Dendritic cell treated with granulocyte-macrophage colony-stimulating factor and Interleukin-4, amounts not matched to agents 40 ng/mL and 50 ng/mL, for 4 days (primary cell): ENCODE measurements at regions not wholly inside any gene's neighbourhood (a gene's known extent, or its start where the extent isn't known, plus 50 kb on each side); places are given as distances from the start of the nearest gene placed in this dataset.

ENCODE experiments used
- H3K27ac Mint-ChIP-seq: one replicate; pipeline ENCODE4 v1.8.0; 2022; ENCODE audit warnings: mild to moderate bottlenecking, mixed read lengths
- H3K27me3 Mint-ChIP-seq: one replicate; pipeline ENCODE4 v1.8.0; 2022; ENCODE audit warnings: mild to moderate bottlenecking, mixed read lengths
- H3K36me3 Mint-ChIP-seq: one replicate; pipeline ENCODE4 v1.8.0; 2022; ENCODE audit warnings: low read depth, mixed read lengths
- H3K4me1 Mint-ChIP-seq: one replicate; pipeline ENCODE4 v1.8.0; 2022; ENCODE audit warnings: low read depth, mixed read lengths
- H3K4me3 Mint-ChIP-seq: one replicate; pipeline ENCODE4 v1.8.0; 2022; ENCODE audit warnings: mild to moderate bottlenecking, moderate library complexity, mixed read lengths
- H3K9me3 Mint-ChIP-seq: one replicate; pipeline ENCODE4 v1.8.0; 2022; ENCODE audit warnings: mixed read lengths
- intact Hi-C: fragments of 100-400 bp; cut with micrococcal nuclease; formaldehyde crosslinking; loops from one replicate; pipeline ENCODE4 v1.15.0; 2022

DNA sequence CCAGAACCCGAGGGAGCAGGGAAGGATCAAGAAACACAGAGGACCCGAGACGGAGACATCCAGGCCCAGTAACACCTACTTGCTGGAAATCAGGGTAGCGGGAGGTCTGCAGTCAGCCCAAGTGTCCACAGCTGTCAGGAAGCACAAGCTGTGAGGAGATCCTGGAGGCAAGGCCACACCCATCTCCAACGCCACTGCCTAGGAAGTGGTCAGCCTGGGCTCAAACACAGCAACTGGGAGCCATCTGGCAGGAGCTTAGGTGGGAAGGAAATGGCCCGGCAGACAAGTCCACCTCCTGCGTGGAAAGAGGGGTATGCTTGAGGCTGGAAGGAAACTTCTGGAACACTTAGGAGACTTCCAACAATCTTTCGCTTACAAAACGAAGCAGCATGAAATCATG, 407.1 kb downstream of the VPS13C start:
- no peak overlapping the region for H3K4me3 Mint-ChIP-seq
- no peaks in the 10 kb centered on the region for H3K9me3 Mint-ChIP-seq
- peaks cover 23% of the 10 kb centered on the region for H3K4me1 Mint-ChIP-seq
- intact Hi-C loops: no loop called here
- no peaks in the 10 kb centered on the region for H3K36me3 Mint-ChIP-seq
- no peak overlapping the region for H3K27ac Mint-ChIP-seq
- H3K27me3 Mint-ChIP-seq: peaks cover 2% of the 10 kb centered on the region

DNA sequence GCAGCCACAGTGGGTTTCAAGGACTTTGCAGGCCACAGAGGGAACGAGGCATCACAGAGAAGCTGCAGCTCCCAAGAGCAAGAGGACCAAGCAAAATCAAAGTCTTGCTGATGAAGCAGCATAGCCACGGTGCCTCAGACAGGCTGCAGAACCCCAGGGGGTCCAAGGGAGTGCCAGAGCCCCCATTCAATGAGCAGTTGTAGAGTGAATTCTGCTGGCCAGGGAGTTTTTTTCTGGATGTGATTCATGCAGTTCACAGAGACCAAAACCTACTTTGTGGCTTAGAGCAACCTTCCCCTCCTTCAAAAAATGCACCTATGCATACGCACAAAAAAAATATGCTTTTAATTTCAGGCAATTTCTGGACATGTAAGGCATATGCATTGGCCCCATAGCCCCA, 409.0 kb downstream of the VPS13C start:
- no peaks in the 10 kb centered on the region for H3K9me3 Mint-ChIP-seq
- no peak overlapping the region for H3K27ac Mint-ChIP-seq
- intact Hi-C loops: no loop called here
- no peaks in the 10 kb centered on the region for H3K36me3 Mint-ChIP-seq
- peaks cover 2% of the 10 kb centered on the region for H3K27me3 Mint-ChIP-seq
- H3K4me1 Mint-ChIP-seq: peaks cover 23% of the 10 kb centered on the region
- H3K4me3 Mint-ChIP-seq: no peak overlapping the region

DNA sequence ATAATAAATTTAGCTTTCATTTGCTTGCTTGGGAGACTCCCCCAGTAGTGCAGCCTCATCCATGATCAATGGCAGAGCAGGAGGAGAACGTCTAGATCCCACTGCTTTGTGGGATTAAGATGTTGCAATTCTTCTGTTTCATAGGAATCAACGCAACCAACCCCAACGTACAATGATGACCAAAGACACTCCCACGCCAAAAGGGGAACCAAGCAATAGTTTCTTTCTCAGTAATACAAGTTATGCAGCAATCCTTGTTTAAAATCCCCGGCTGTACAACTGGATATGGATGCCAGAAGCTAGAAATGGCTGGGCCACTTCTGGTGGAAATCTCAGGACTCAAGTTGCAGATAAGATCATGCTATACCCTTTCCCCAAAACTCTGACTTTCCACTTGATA, 411.2 kb downstream of the VPS13C start:
- H3K27ac Mint-ChIP-seq: no peak overlapping the region
- peaks cover 23% of the 10 kb centered on the region for H3K4me1 Mint-ChIP-seq
- H3K36me3 Mint-ChIP-seq: no peaks in the 10 kb centered on the region
- H3K27me3 Mint-ChIP-seq: peaks cover 7% of the 10 kb centered on the region
- no peaks in the 10 kb centered on the region for H3K9me3 Mint-ChIP-seq
- intact Hi-C loops: no loop called here
- H3K4me3 Mint-ChIP-seq: no peak overlapping the region

DNA sequence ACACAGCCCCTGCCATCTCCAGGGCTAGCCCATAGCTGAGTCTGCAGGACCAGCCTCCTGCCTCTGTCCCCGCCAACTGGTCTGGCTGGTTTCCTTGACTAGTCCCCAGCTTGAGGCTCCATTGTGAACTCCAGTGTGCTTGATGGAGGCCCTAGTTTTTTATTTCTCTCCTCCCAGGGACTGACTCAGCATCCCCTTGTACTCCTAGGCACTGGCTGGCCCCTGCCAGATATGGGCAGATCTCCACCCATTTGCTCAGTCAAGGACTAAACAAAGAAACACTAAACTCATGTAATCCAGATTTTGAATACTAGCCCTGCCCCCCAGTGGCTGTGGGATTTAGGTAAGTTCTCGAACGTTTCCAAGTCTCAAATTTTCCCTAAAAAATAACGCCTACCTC, 415.4 kb upstream of the RORA start:
- intact Hi-C loops: no loop called here
- Mint-ChIP-seq H3K9me3 (no peaks in the 10 kb centered on the region), H3K27ac (no peak overlapping the region), H3K27me3 (peaks cover 5% of the 10 kb centered on the region), H3K36me3 (no peaks in the 10 kb centered on the region), H3K4me3 (no peak overlapping the region), H3K4me1 (peaks cover 14% of the 10 kb centered on the region)

DNA sequence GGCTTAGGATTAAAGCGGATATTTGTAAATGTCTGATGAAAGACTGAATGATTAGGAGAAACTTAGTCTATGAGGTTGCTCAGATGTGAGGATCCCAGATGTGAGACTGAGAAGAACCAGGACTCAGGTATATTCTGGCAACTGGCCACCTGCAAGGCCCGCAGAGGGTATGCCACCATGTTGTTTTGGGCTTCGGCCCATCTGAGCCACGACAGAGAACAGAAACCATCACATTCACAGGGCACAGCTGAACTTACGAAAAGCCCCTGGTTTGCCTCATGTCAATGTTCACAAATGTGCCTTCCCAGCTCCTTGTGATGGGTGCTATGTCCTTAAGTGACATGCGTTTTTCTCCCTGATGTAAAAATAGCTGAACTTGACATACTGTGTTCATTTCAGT, 412.5 kb upstream of the RORA start:
- no peak overlapping the region for H3K4me3 Mint-ChIP-seq
- no peak overlapping the region for H3K27ac Mint-ChIP-seq
- no peaks in the 10 kb centered on the region for H3K36me3 Mint-ChIP-seq
- peaks cover 5% of the 10 kb centered on the region for H3K27me3 Mint-ChIP-seq
- no peaks in the 10 kb centered on the region for H3K9me3 Mint-ChIP-seq
- H3K4me1 Mint-ChIP-seq: no peaks in the 10 kb centered on the region
- intact Hi-C loops: no loop called here

DNA sequence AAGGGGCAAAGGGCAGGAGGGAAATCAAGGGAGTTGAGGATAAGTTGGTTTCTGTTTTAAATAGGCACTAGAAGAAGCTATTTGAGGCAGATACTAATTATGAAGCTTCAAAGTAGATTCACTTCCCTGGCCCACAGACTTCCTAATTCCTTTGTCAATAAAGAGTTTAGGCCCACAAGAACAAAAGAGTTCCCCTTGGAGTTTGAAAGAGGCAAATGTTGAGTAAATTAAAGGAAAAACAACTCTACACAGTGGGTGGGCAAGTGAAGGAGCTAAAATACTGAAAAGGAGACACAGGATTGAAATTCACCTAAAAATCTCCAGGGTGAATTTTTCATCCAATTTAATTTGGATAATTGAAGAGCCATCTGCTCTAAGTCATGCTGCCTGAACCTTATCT, 411.7 kb upstream of the RORA start:
- intact Hi-C loops: no loop called here
- H3K4me1 Mint-ChIP-seq: no peaks in the 10 kb centered on the region

DNA sequence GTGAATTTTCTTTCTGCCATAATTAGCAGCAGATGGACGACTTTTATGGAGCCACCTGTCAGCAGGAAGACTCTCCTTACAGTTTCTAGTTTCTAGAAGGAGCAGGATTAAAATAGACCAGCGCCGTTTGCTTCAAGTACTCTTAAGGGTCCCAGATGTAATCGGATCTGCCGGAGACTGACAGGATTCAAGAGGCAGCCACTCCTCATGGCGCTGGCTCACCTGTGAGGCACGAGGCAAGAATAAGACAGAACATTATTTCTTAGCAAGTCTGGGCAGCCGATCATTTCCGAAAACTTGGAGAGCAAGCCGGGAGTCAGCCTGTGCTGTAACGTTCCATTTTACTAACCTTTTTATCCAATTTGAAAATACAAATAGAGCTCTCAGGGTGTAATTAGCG, 410.4 kb upstream of the RORA start:
- H3K27ac Mint-ChIP-seq: no peak overlapping the region
- no peaks in the 10 kb centered on the region for H3K4me1 Mint-ChIP-seq
- H3K27me3 Mint-ChIP-seq: peaks cover under 1% of the 10 kb centered on the region
- H3K4me3 Mint-ChIP-seq: no peak overlapping the region
- intact Hi-C loops: no loop called here
- no peaks in the 10 kb centered on the region for H3K36me3 Mint-ChIP-seq
- H3K9me3 Mint-ChIP-seq: no peaks in the 10 kb centered on the region

More for the DNA sequence above, 411.7 kb upstream of the RORA start:
- H3K27me3 Mint-ChIP-seq: peaks cover 3% of the 10 kb centered on the region
- H3K9me3 Mint-ChIP-seq: no peaks in the 10 kb centered on the region
- H3K4me3 Mint-ChIP-seq: no peak overlapping the region
- H3K36me3 Mint-ChIP-seq: no peaks in the 10 kb centered on the region
- no peak overlapping the region for H3K27ac Mint-ChIP-seq

DNA sequence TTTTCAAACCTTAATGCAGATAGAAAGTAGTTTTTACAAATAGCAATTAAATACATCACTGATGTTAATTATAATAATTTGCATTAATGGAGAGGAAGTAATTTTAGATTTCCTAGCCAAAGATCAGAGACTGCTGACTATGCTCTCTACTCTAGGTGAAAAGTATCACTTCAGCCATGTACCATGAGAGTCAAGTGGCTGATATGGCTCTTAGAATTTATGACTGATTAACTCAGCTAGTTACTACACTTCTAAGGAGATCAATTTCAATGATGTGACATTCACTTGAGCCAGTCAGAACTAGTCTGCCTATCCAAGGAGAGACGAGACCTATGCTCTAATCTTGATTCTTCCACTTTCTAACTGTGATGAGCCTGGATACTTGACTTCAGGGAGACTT, 405.7 kb upstream of the RORA start:
- H3K4me3 Mint-ChIP-seq: no peak overlapping the region
- no peaks in the 10 kb centered on the region for H3K9me3 Mint-ChIP-seq
- no peaks in the 10 kb centered on the region for H3K36me3 Mint-ChIP-seq
- H3K27me3 Mint-ChIP-seq: no peaks in the 10 kb centered on the region
- no peaks in the 10 kb centered on the region for H3K4me1 Mint-ChIP-seq
- H3K27ac Mint-ChIP-seq: no peak overlapping the region
- intact Hi-C loops: no loop called here

DNA sequence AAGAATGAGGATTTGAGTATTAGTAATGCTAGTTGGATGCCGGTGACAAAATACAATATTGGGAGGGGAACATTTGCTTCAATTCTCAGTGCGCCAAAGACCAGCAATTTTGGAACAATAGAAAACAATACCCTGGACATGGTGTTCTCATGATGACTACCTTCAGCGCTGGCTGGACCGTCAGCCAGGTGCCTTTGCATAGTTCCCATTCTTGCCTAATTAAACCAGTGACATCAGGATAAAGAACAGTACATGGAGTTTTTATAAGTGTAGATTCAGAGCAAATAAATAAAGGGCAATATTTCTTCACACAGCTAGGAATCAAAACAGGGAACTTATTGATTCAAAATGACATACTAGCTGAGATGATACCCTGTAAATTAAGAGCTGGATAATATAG, 404.8 kb upstream of the RORA start:
- no peaks in the 10 kb centered on the region for H3K4me1 Mint-ChIP-seq
- no peaks in the 10 kb centered on the region for H3K27me3 Mint-ChIP-seq
- no peaks in the 10 kb centered on the region for H3K36me3 Mint-ChIP-seq
- no peaks in the 10 kb centered on the region for H3K9me3 Mint-ChIP-seq
- intact Hi-C loops: no loop called here
- no peak overlapping the region for H3K4me3 Mint-ChIP-seq
- no peak overlapping the region for H3K27ac Mint-ChIP-seq

DNA sequence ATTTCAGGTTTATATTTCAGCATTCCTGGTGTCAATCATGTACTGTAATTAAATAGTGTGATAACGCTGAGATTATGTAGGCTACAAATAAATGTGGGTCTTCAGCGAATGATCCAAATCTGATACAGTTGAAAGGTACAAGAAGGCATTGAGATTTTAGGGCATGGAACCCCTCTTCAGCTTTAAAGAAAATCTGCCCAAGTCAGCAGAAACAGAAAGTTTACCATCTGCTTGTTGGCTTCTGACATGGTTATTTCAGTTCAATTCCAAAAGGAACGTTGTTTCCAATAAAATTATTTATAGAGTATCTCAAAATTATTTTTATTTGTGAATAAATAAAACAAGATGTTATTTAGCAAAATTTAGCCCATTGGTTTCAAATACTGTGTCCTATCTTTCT, 400.2 kb upstream of the RORA start:
- Mint-ChIP-seq H3K36me3 (no peaks in the 10 kb centered on the region), H3K27ac (no peak overlapping the region), H3K27me3 (no peaks in the 10 kb centered on the region), H3K4me3 (no peak overlapping the region), H3K4me1 (no peaks in the 10 kb centered on the region), H3K9me3 (no peaks in the 10 kb centered on the region)
- intact Hi-C loops: no loop called here

DNA sequence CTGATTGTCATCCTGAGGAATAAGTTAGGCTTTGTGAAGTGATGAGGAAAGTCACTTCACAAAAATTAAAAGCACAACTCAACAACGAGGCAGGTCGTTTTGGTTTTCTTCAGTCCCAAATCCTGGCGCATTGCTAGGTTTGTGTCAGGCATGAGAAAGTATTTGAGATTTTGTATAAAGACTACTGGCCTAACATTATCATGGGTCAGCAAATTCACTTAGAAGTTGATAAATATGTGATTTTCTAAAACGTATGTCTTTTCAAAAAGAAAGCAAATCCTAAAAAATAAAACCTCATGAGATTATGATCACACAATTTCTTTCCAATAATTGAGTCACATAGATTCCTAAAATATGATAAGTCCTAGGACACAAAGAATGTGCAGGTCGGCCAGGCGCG, 395.8 kb upstream of the RORA start:
- Mint-ChIP-seq H3K4me3 (no peak overlapping the region), H3K36me3 (no peaks in the 10 kb centered on the region), H3K27me3 (no peaks in the 10 kb centered on the region), H3K9me3 (no peaks in the 10 kb centered on the region), H3K27ac (no peak overlapping the region), H3K4me1 (no peaks in the 10 kb centered on the region)
- intact Hi-C loops: no loop called here

DNA sequence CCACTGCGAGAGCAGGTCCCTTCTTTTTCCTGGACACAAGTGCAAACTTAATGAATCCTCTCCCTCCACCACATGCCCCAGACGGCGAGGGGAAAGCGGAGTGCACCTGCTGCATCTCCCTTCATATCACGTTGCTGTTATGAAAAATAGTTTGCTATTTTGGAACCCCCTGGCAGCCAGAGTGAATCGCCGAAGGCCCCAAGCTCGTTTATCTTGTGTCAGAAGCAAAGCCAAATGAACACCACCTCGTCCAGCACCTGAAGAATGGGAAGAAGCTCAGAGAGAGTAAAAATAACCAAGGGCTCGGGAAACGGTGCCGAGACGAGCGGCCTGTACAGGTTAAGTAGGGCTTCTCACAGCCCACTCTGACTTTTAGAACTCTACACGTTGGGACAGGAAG, 394.6 kb upstream of the RORA start:
- Mint-ChIP-seq H3K27me3 (no peaks in the 10 kb centered on the region), H3K27ac (no peak overlapping the region), H3K36me3 (no peaks in the 10 kb centered on the region), H3K9me3 (no peaks in the 10 kb centered on the region), H3K4me1 (no peaks in the 10 kb centered on the region), H3K4me3 (no peak overlapping the region)
- intact Hi-C loops: no loop called here

DNA sequence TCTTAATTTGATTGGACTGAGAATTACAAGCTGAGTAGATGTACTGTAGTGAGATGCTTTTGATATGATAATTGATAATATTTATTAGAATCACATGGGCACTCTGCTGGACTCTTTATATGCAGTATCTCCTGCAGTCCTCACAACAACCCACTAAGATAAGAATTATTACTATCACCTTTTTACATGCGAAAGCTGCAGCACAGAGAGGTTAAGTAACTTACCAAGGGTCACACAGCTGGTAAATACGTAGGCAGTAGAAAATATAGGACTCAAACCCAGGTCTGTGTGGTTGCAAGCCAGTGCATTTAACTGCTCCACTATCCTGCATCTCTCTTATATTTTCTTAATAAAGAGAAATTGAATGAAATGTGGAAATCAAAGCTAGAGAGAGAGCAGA, 392.8 kb upstream of the RORA start:
- Mint-ChIP-seq H3K9me3 (peaks cover 9% of the 10 kb centered on the region), H3K36me3 (no peaks in the 10 kb centered on the region), H3K27ac (no peak overlapping the region), H3K27me3 (no peaks in the 10 kb centered on the region), H3K4me1 (no peaks in the 10 kb centered on the region), H3K4me3 (no peak overlapping the region)
- intact Hi-C loops: no loop called here

DNA sequence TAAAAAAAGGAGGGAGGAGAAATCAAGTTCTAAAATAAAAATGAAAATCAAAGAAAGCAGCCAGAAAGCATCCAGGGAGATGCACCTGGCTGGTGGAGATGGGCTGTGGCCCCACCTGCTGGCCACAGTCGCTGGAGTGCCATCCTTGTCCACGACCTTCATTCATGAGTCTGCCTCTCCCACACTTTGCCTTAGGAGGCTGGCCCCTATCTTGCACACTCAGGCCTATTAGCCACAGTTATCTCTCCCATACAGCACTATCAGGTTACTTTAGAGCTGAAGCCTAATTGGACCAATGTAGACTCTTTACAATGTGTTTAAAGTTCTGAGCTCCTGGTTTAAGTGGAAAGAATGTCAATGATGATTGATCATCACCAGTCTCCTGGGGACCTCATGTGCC, 392.0 kb upstream of the RORA start:
- Mint-ChIP-seq H3K27ac (no peak overlapping the region), H3K36me3 (no peaks in the 10 kb centered on the region), H3K4me1 (no peaks in the 10 kb centered on the region), H3K27me3 (peaks cover 2% of the 10 kb centered on the region), H3K9me3 (peaks cover 9% of the 10 kb centered on the region), H3K4me3 (no peak overlapping the region)
- intact Hi-C loops: no loop called here

DNA sequence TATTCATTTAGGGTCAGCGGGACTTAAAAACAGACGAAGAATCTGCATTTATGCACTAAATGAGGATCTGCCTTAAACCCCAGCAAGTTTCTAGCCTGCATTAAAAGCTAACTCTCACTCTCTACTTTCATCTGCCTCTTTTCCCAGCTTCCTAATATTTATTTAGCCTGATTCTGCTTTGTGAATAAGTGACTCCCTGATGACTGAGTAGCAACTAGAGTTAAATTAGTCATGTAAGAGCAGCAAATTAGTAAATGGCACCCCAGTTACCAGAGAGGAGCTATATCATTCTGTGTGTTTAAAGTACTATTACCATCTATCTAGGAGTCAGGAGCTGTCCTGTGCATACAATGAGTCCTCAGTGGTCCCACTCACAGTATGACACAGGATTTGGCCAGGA, 391.0 kb upstream of the RORA start:
- intact Hi-C loops: no loop called here
- Mint-ChIP-seq H3K27ac (no peak overlapping the region), H3K4me3 (no peak overlapping the region), H3K27me3 (peaks cover 4% of the 10 kb centered on the region), H3K9me3 (peaks cover 9% of the 10 kb centered on the region), H3K36me3 (no peaks in the 10 kb centered on the region), H3K4me1 (no peaks in the 10 kb centered on the region)

DNA sequence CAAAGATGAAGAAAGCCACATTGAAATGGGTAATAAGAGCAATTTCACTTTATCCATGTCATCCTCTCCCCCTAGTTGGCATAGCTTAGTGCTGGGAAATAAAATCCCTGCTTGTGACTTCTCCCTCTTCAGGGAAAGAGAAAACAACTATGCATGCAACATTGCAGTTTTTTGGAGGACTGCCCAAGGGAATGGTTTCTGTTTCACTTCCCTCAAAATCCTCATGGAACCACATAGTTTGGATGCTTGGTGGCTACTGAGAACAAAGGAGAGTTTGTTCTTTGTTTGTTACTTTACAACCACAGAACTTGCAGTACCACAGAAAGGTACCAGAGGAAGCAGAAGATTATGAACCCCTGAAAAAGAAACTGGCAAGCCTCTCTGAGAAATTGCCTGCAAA, 384.6 kb upstream of the RORA start:
- intact Hi-C loops: no loop called here

More for the DNA sequence above, 384.6 kb upstream of the RORA start:
- peaks cover 4% of the 10 kb centered on the region for H3K27me3 Mint-ChIP-seq
- peaks cover 23% of the 10 kb centered on the region for H3K9me3 Mint-ChIP-seq
- H3K4me1 Mint-ChIP-seq: no peaks in the 10 kb centered on the region
- H3K36me3 Mint-ChIP-seq: no peaks in the 10 kb centered on the region
- H3K4me3 Mint-ChIP-seq: no peak overlapping the region
- no peak overlapping the region for H3K27ac Mint-ChIP-seq
